ENCODE measurements at regions not wholly inside any gene's neighbourhood (a gene's known extent, or its start where the extent isn't known, plus 50 kb on each side); places are given as distances from the start of the nearest gene placed in this dataset.

DNA sequence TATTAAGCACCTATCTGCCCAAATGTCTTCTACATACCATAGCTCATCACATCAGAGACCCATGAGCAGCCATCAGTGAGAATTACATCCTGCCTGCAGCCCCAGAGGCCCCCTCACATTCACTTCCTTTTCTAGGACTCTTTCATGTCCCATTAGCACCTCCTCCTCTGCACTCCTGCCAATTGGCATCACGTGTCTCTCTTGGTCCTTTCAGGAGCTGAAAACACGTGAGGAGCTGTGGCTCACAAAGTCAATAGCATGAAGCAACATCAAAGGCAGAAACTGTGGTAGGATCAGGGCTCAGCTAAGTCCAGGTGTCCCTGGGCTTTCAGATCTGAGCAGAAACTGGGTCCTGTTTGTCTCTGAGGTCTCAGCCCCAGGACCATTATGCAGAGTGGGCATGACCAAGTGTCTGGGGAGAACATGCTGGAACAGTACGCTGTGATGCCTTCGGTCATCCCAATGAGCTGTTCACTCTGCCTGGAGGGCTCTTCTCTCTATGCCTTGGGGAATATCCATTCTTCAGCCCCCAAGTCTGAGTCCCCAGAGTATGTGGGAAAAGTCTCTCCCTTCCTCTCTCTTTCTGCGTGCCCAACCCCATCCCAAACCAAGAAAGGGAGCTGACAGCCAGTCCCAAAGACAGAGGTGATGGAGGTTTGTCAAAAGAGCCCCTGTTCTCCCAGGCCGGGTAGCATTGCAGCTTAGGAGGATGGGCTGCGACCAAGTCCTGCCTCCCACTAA, 457.0 kb upstream of the CDH5 start:
- WGBS, 2 donors = 53 to 56% methylated on average over 7 of the region's 7 CpGs

DNA sequence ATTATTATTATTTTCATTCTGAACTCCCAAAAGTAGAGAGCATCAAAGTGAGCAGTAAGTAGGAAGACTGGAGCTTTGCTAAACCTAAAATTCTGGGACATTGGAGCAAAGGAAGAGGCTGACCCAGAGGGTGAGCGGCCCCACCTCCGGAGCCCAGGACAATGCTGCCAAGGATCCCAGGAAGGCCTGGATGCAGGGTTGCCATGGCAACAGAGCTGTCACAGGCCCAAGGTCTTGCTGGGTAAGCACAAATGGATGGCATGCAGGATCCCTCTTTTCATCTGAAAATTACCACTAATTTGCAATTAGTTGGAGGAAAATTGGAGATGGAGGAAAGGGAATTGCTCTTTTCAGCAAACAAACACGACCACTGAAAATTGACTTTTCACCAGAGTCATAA, 457.9 kb upstream of the CDH5 start:
- H3K4me3 ChIP-seq = no peak overlapping the region
- H3K27me3 ChIP-seq = no peaks in the 10 kb centered on the region
- WGBS, 2 donors = 51 to 69% methylated on average over 3 of the region's 3 CpGs
- no peak for DNase-seq
- no peaks in the 10 kb centered on the region for H3K36me3 ChIP-seq
- H3K9me3 ChIP-seq = peaks cover 0 to 4% (median 0%) of the 10 kb centered on the region in 4 donors
- TF ChIP-seq POLR2AphosphoS5 (IDR thresholded peaks at IDR 0.05) (no peak), EP300 (IDR thresholded peaks at IDR 0.05) (no peak), POLR2A (IDR thresholded peaks at IDR 0.05) (no peak), CTCF (IDR thresholded peaks at IDR 0.05) (no peak)
- H3K4me1 ChIP-seq = no peaks in the 10 kb centered on the region
- intact Hi-C loops (cut with DNase I) = no loop called here
- no peak overlapping the region for H3K27ac ChIP-seq

More for the DNA sequence above, 457.0 kb upstream of the CDH5 start:
- intact Hi-C loops (cut with DNase I) = no loop called here
- Histone ChIP-seq H3K36me3 (no peaks in the 10 kb centered on the region), H3K4me3 (no peak overlapping the region), H3K27ac (no peak overlapping the region), H3K27me3 (no peaks in the 10 kb centered on the region), H3K4me1 (no peaks in the 10 kb centered on the region), H3K9me3 (peaks cover 0 to 4% (median 0%) of the 10 kb centered on the region in 4 donors)
- TF ChIP-seq POLR2A (IDR thresholded peaks at IDR 0.05) (no peak), POLR2AphosphoS5 (IDR thresholded peaks at IDR 0.05) (no peak), EP300 (IDR thresholded peaks at IDR 0.05) (no peak), CTCF (IDR thresholded peaks at IDR 0.05) (no peak)
- DNase-seq = no peak

GRCh38 chr16:65905331-65905730, 461.2 kb upstream of the CDH5 start:
- no peak overlapping the region for H3K4me3 ChIP-seq
- no peaks in the 10 kb centered on the region for H3K27me3 ChIP-seq
- H3K27ac ChIP-seq = no peak overlapping the region
- H3K36me3 ChIP-seq = no peaks in the 10 kb centered on the region
- intact Hi-C loops (cut with DNase I) = no loop called here
- 87% methylated on average over 3 of the region's 3 CpGs for WGBS, 2 donors
- no peak for TF ChIP-seq POLR2A (IDR thresholded peaks at IDR 0.05)
- no peak for TF ChIP-seq EP300 (IDR thresholded peaks at IDR 0.05)
- TF ChIP-seq CTCF (IDR thresholded peaks at IDR 0.05) = no peak
- no peak for TF ChIP-seq POLR2AphosphoS5 (IDR thresholded peaks at IDR 0.05)
- no peaks in the 10 kb centered on the region for H3K4me1 ChIP-seq
- DNase-seq = no peak
- H3K9me3 ChIP-seq = peaks cover 0 to 2% (median 0%) of the 10 kb centered on the region in 4 donors

GRCh38 chr16:65896448-65897153, 469.9 kb upstream of the CDH5 start:
- WGBS, 2 donors = 62 to 75% methylated on average over 6 of the region's 6 CpGs
- Histone ChIP-seq H3K4me1 (no peaks in the 10 kb centered on the region), H3K36me3 (no peaks in the 10 kb centered on the region), H3K27me3 (no peaks in the 10 kb centered on the region), H3K27ac (no peak overlapping the region), H3K4me3 (no peak overlapping the region), H3K9me3 (peaks cover 0 to 2% (median 0%) of the 10 kb centered on the region in 4 donors)
- no peak for TF ChIP-seq POLR2AphosphoS5 (IDR thresholded peaks at IDR 0.05)
- TF ChIP-seq CTCF (IDR thresholded peaks at IDR 0.05) = no peak
- intact Hi-C loops (cut with DNase I) = no loop called here
- no peak for DNase-seq
